HUDEP-2 (cell line): ENCODE measurements at regions not wholly inside any gene's neighbourhood (a gene's known extent, or its start where the extent isn't known, plus 50 kb on each side); places are given as distances from the start of the nearest gene placed in this dataset.

ENCODE experiments used
- DNase-seq, 76 experiments: peaks; one replicate each; lab custom pipeline; 2025; ENCODE audit not compliant: unreplicated experiment in 76 of 76; lab: John Stamatoyannopoulos, UW

DNA sequence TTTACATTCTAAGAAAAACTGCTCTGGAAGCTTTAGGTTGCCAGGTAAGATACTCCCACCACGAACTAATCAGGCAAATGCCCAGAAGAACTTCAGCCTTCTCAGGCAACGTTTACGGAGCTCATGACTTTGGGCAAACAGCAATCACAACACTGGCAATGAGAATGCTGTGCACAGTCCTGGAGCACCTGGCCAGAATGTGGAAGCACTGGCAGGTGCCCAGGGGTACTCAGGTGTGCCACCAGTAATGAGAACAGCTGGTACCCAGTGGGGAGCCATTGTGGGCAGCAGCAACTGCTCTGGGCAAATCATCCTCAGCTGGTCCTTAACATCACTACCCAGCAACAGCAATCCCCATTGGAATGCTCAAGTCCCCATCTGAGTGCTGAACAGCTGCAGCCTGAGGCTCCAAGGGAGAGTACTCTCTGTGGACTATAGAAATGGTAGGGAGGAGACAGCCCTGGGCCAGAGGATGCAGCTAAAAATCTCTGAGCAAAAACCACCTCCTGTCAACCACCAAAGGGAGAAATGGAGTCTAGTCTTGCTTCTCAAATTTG is 210.0 kb downstream of the FOXO1 start:
- no peak for DNase-seq

DNA sequence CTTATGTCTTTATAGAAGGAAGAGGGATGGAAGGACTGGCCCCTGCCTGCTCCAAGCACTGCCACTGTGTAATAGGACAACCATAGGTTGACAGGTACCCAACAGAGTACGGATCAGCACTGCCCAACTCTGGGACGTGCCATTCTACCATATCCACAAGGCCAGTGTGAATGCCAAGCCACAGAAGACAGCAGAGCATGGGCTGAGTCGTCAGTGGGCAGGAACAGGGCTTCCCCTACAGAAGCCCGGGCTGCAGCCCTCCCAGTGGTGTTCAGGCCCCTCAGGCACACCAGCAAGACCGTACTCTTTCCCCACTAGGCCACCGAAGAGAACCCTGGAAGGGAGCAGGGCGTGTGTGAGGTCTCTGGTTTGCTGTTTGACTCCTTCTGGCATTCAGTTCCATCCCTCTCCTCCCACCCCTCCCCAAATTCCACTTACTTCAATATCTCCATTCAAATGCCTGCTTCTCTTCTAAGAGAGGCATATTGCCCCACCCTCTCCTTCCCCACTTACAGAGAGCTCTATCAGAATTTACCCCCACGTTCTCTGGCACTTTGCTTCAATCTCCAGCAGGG is 209.4 kb downstream of the FOXO1 start:
- no peak for DNase-seq

- DNase-seq: no peak
Observed at GRCh38 chr13:40457929-40458719, 208.3 kb downstream of the FOXO1 start.

DNA sequence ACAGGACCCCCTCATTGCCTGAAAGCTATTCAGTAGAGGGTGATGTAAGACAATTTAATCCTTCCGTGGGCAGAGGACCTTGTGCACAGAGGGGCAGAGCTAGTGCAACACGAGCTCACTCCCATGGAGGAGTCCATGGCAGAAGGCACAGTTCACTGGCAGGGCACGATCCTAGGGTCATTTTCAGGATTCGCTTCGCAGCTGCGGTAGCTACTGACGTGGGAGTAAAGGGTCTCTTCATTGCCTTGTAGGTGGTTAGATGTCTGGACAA is 207.8 kb downstream of the FOXO1 start:
- no peak for DNase-seq

GRCh38 chr13:40460116-40460515 is 206.3 kb downstream of the FOXO1 start:
- DNase-seq: no peak

GRCh38 chr13:40464337-40465014 is 202.0 kb downstream of the FOXO1 start:
- DNase-seq: no peak

DNA sequence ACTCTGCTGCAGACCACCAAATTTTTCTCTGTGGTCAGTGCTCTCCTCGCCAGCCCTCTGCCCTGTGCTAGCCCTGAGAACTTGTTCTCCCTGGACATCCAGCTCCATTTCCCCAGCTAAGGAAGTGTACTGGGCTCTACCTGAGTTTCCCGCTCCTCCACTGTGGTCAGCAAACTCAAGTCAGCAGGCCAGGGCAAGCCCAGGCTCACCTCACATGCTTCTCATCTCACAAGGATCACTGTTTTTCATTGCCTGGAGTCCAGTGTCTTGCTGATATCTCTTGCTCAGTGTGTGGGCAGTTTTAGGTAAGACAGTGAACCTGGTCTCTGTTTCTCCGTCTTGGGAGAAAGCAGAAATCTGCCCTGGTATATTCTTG is 201.4 kb downstream of the FOXO1 start:
- DNase-seq: no peak

DNA sequence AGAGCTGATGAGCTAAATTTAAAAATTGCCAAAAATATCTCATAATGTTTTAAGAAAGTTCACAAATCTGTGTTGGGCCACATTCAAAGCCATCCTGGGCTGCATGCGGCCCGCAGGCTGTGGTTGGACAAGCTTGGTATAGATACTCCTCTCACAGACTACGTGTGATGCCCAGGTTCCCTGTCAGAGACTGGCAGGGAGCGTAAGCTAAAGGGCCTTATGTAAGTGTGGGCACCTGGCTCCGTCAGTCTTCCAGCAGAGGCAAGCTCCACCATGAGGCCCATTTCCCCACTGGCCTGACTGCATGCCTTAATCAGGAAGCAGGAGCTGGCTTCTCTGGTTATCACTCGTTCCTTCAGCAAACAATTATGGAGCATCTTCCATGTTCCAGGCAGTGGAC is 200.2 kb downstream of the FOXO1 start:
- no peak for DNase-seq

- no peak for DNase-seq
Observed at GRCh38 chr13:40468227-40468838, 198.1 kb downstream of the FOXO1 start.

GRCh38 chr13:40469581-40470310 is 196.7 kb downstream of the FOXO1 start:
- no peak for DNase-seq

DNA sequence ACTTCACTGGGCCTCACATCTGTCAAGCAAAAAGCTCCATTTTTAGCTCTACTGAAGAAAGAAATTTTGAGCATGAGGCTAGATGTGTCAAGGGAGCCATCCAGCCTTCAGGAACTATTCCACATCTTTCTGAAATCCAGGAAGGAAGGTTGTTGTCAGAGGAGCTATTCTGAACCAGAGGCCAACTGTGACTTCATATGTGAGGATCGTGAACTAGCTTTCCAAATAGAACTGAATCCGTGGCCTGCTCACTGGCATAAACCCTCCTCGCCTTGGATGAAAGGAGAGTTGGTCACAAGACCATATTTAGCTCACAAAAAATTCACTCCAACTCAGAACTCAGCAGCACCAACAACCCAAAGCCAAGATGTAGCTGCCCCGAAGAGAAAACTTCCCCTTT is 195.8 kb downstream of the FOXO1 start:
- no peak for DNase-seq

DNA sequence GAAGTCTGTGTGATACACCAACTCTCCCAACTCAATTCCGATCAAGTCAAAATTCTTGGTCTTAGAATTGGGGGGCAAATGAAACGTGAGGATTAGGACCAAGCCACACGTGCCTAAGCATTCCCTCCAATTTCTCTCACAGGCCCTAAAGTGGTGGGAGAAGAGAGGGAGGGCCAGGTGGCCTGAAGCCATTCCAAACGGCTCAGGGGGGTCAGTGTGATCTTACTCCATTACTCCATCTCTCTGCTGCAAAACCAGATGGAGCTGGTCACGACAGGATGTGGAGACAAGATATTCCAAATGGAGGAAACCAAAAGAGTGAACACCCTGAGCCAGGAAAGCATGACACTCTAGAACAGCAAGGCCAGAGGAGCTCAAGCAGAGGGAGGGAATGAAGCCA is 195.4 kb downstream of the FOXO1 start:
- no peak for DNase-seq

- no peak for DNase-seq
Observed at GRCh38 chr13:40471911-40472310, 194.5 kb downstream of the FOXO1 start.

DNA sequence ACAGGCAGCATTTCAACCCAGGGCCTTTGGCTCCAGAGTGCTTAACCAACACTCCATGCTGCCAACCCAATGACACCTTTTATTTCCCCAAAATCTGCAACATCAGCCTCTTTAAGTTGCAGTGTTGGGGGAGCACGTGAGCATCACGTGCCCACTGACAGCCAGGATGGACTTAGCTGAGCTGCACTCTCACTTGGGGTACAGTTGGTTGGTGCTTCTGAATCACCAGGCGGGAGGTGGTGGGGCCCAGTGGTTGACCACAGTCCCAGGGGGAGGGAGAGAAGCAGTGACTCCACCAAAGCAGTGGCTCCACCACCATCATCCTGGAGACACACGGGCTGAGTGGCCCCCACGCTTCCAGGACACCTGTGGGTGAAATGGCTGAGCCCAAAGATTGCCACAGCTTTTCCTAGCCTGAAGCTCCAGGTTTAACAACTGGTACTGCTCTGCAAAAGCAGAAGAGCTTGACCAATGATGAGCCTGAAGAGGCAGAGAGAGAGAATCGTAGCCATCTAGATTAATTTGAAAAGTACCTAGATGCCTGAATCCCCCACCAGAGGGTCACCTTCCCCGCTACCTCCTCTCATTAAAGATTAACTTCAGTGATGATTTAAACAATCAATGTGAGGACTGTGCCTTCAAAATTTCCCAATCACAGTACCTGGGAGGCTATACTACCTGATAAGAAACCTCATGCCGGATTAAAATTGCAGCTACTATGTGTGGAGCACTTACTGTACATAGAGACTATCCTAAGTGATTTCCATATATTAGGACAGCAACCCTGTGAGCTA is 193.8 kb downstream of the FOXO1 start:
- no peak for DNase-seq

GRCh38 chr13:40475617-40476016 is 190.8 kb downstream of the FOXO1 start:
- DNase-seq: no peak

- no peak for DNase-seq
Observed at GRCh38 chr13:40476175-40476958, 190.1 kb downstream of the FOXO1 start.

GRCh38 chr13:40477623-40478608 is 188.5 kb downstream of the FOXO1 start:
- no peak for DNase-seq

DNA sequence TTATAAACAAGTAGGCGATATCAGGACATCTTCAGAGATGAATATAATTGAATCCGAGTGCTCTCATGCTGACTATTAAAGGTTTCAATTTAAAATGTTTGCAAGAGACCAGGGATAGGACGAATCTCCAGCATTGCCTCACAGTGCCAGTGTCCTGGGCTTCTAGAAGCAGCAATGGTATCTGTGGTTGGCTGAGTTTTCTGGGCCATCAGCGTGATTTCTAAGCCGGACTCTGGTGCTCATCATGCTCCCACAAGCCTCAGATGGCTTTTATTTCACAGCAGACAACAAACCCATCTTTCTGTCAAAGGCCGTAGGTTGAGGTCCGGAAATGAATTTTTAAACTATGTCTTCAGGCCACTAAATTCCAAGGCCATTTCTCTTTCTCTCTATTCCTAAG is 187.7 kb downstream of the FOXO1 start:
- DNase-seq: no peak
